B cell (primary cell): ENCODE measurements at regions not wholly inside any gene's neighbourhood (a gene's known extent, or its start where the extent isn't known, plus 50 kb on each side); places are given as distances from the start of the nearest gene placed in this dataset.

Experiments used
- ATAC-seq: fragments of 200-7000 bp; cut with Tn5 transposase; one replicate; pipeline ENCODE4 v1.10.0; 2021; ENCODE audit warnings: low read depth, mild to moderate bottlenecking, moderate number of reproducible peaks, moderate library complexity
- CTCF ChIA-PET: fragments of 350-600 bp; sonication (Branson Sonifier 250); formaldehyde crosslinking; loops from one replicate; lab custom pipeline; 2021; ENCODE audit warnings: antibody characterized with exemption, inconsistent platforms; lab: Charles Lee
- POLR2A ChIA-PET: fragments of 350-600 bp; sonication (Branson Sonifier 250); formaldehyde crosslinking; loops from one replicate; lab custom pipeline; 2021; ENCODE audit warnings: antibody characterized with exemption; lab: Charles Lee
- DNase-seq: peaks from one replicate; pipeline ENCODE4 v3.0.0; 2013
- H2AFZ ChIP-seq: 2 replicates; pipeline ENCODE4 v1.6.1; 2012; ENCODE audit warnings: mild to moderate bottlenecking, low read depth, low read length; ENCODE audit not compliant: insufficient read depth, poor library complexity, severe bottlenecking
- H3K27ac ChIP-seq, 2 donors: 1 replicate in 1 of 2; 2 replicates in 1 of 2; pipeline ENCODE4 v1.5.1; 2012 to 2013; ENCODE audit warnings: low read length in 2 of 2, mild to moderate bottlenecking in 2 of 2, moderate library complexity in 1 of 2
- H3K27me3 ChIP-seq, 4 experiments: fragments of 200-600 bp in 1 of 4; sonication (generic) in 1 of 4; replicated peaks in 1 of 4; 1 replicate in 2 of 4; 2 replicates in 2 of 4; pipeline versions ENCODE4 v1.6.1 to v1.7.0; 2013 to 2016; ENCODE audit warnings: low read length in 3 of 4, mild to moderate bottlenecking in 2 of 4, mixed read lengths in 1 of 4, moderate library complexity in 1 of 4; ENCODE audit not compliant: insufficient read depth in 4 of 4, control insufficient read depth in 3 of 4; ENCODE audit errors: control extremely low read depth in 1 of 4
- H3K36me3 ChIP-seq, 2 experiments: replicated peaks in 1 of 2; 1 replicate in 1 of 2; 2 replicates in 1 of 2; pipeline versions ENCODE4 v1.6.1 to v1.7.1; 2013; ENCODE audit warnings: low read length in 1 of 2; ENCODE audit not compliant: insufficient read depth in 2 of 2, control insufficient read depth in 1 of 2; ENCODE audit errors: control extremely low read depth in 1 of 2, extremely low read depth in 1 of 2
- H3K4me1 ChIP-seq, 2 donors: fragments of 200-600 bp in 1 of 2; sonication (generic) in 1 of 2; 1 replicate in 1 of 2; 2 replicates in 1 of 2; pipeline versions ENCODE4 v1.5.1 to v1.6.1; 2013 to 2017; ENCODE audit warnings: low read length in 2 of 2; ENCODE audit not compliant: control insufficient read depth in 2 of 2, insufficient read depth in 2 of 2
- H3K4me2 ChIP-seq: replicated peaks from 2 replicates; pipeline ENCODE3; 2012; ENCODE audit warnings: mild to moderate bottlenecking, low read depth, low read length; ENCODE audit not compliant: poor library complexity, severe bottlenecking
- H3K4me3 ChIP-seq, 5 experiments: fragments of 200-600 bp in 1 of 5; sonication (generic) in 1 of 5; 1 replicate in 3 of 5; 2 replicates in 2 of 5; pipeline versions ENCODE4 v1.5.1 to v1.7.0; 2011 to 2016; ENCODE audit warnings: low read length in 4 of 5, mild to moderate bottlenecking in 4 of 5, low read depth in 2 of 5, control low read depth in 1 of 5, moderate library complexity in 1 of 5; ENCODE audit not compliant: insufficient read depth in 1 of 5; ENCODE audit errors: control extremely low read depth in 1 of 5, extremely low read depth in 1 of 5
- H3K79me2 ChIP-seq: fragments of 200-600 bp; sonication (generic); one replicate; pipeline ENCODE4 v1.6.0; 2016; ENCODE audit warnings: low read length; ENCODE audit not compliant: control insufficient read depth, insufficient read depth
- H3K9ac ChIP-seq: fragments of 200-600 bp; sonication (generic); 2 replicates; pipeline ENCODE4 v1.6.1; 2017; ENCODE audit warnings: mild to moderate bottlenecking, low read length, moderate library complexity
- H3K9me3 ChIP-seq, 3 donors: one replicate each; pipeline versions ENCODE4 v1.6.1 to v1.7.1; 2013; ENCODE audit warnings: low read length in 2 of 3; ENCODE audit not compliant: control insufficient read depth in 2 of 3, insufficient read depth in 1 of 3; ENCODE audit errors: control extremely low read depth in 1 of 3
- H4K20me1 ChIP-seq: 2 replicates; pipeline ENCODE4 v1.6.0; 2012; ENCODE audit warnings: mild to moderate bottlenecking, low read length; ENCODE audit not compliant: insufficient read depth, control insufficient read depth, poor library complexity, severe bottlenecking
- H3K27ac Mint-ChIP-seq: one replicate; pipeline ENCODE4 v1.8.0; 2021; ENCODE audit warnings: mixed read lengths
- H3K27me3 Mint-ChIP-seq: one replicate; pipeline ENCODE4 v1.8.0; 2021; ENCODE audit warnings: mixed read lengths
- H3K4me1 Mint-ChIP-seq: one replicate; pipeline ENCODE4 v1.8.0; 2021; ENCODE audit warnings: mixed read lengths
- H3K4me3 Mint-ChIP-seq: one replicate; pipeline ENCODE4 v1.8.0; 2021; ENCODE audit warnings: mixed read lengths
- H3K9me3 Mint-ChIP-seq: one replicate; pipeline ENCODE4 v1.8.0; 2022; ENCODE audit warnings: mixed read lengths; ENCODE audit not compliant: insufficient read depth
- EZH2 ChIP-seq: IDR thresholded peaks from 2 replicates; pipeline ENCODE4 v1.6.1; 2012; ENCODE audit warnings: borderline replicate concordance, low read depth, mild to moderate bottlenecking, moderate library complexity, low read length; ENCODE audit not compliant: insufficient read depth, poor library complexity, severe bottlenecking
- WGBS: methylation state at CpG from one replicate; pipeline ENCODE4 v1.1.5; 2013; ENCODE audit warnings: missing lambda C conversion rate; ENCODE audit not compliant: insufficient coverage; 5-methylcytosine and 5-hydroxymethylcytosine counted together
- intact Hi-C: fragments of 100-400 bp; cut with micrococcal nuclease; formaldehyde crosslinking; loops from one replicate; pipeline ENCODE4 v1.10.0; 2022
- TF ChIP-seq, protein P1 (sequence below): fragments of 200-600 bp; IDR thresholded peaks from one replicate; pipeline ENCODE4 v1.8.0; 2022; ENCODE audit warnings: antibody characterized with exemption, mild to moderate bottlenecking

DNA sequence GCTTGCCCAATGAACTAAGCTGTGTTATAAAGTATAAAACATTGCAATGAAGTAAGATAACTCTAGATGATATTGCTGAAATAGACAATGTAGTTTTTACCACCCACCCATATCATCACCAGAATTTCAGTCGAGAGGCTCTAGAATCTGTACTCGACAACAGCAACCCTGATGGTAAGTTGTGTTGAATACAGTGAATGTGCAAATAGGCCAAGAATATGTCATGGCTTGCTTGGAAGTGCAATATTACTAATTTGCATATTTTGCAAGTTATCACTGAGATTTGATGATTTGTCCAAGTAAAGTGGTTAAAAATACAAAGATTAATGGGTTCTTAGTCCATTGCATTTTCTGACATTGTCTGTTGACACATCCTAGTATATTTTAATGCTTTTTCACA, 90.6 kb upstream of the TUSC7 start:
- TF ChIP-seq, protein P1, sequence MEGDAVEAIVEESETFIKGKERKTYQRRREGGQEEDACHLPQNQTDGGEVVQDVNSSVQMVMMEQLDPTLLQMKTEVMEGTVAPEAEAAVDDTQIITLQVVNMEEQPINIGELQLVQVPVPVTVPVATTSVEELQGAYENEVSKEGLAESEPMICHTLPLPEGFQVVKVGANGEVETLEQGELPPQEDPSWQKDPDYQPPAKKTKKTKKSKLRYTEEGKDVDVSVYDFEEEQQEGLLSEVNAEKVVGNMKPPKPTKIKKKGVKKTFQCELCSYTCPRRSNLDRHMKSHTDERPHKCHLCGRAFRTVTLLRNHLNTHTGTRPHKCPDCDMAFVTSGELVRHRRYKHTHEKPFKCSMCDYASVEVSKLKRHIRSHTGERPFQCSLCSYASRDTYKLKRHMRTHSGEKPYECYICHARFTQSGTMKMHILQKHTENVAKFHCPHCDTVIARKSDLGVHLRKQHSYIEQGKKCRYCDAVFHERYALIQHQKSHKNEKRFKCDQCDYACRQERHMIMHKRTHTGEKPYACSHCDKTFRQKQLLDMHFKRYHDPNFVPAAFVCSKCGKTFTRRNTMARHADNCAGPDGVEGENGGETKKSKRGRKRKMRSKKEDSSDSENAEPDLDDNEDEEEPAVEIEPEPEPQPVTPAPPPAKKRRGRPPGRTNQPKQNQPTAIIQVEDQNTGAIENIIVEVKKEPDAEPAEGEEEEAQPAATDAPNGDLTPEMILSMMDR = no peak
- no peak for TF ChIP-seq EZH2
- no peak overlapping the region for H3K4me3 ChIP-seq
- no peaks in the 10 kb centered on the region for H3K36me3 ChIP-seq
- DNase-seq (no peak), ATAC-seq (no peak)
- peaks cover 0 to 2% (median 0%) of the 10 kb centered on the region in 3 donors for H3K9me3 ChIP-seq
- POLR2A ChIA-PET = no interaction called here
- H3K4me1 Mint-ChIP-seq = no peaks in the 10 kb centered on the region
- intact Hi-C loops = no loop called here
- no peak overlapping the region for H3K27ac ChIP-seq
- no peaks in the 10 kb centered on the region for H3K79me2 ChIP-seq
- no peaks in the 10 kb centered on the region for H4K20me1 ChIP-seq
- H3K27me3 Mint-ChIP-seq = no peaks in the 10 kb centered on the region
- no CpG with 5 or more reads among the region's 2 CpGs for WGBS
- CTCF ChIA-PET = no interaction called here
- H3K4me2 ChIP-seq = no peak overlapping the region
- H2AFZ ChIP-seq = no peak overlapping the region
- H3K27ac Mint-ChIP-seq = no peak overlapping the region
- H3K9ac ChIP-seq = no peak overlapping the region
- H3K27me3 ChIP-seq = no peaks in the 10 kb centered on the region
- H3K4me3 Mint-ChIP-seq = no peak overlapping the region
- no peaks in the 10 kb centered on the region for H3K4me1 ChIP-seq
- peaks cover 5% of the 10 kb centered on the region for H3K9me3 Mint-ChIP-seq

DNA sequence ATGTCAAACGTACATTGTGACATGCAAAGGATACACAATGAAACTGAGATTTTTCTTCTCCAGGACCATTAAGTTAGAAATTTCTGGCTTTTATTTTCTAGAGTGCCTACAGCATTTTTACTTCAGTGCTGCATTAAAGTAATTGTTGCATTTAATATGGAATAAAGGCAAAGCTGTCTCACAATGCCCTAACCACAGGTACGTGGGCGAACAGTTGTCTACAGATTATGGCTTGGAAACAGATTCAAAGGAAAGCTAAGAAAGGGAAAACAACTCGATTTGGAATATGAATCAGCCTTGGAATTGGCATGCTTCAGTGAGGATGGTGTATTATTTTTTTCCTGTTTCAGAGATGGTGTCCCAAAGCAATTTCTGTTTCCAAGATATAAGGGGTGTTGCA, 79.1 kb upstream of the TUSC7 start:
- ATAC-seq (no peak), DNase-seq (no peak)
- Histone ChIP-seq H3K9ac (no peak overlapping the region), H3K9me3 (peaks cover 0 to 3% (median 0%) of the 10 kb centered on the region in 3 donors), H4K20me1 (no peaks in the 10 kb centered on the region), H3K4me2 (no peak overlapping the region), H3K4me1 (no peaks in the 10 kb centered on the region), H3K4me3 (no peak overlapping the region), H3K36me3 (no peaks in the 10 kb centered on the region), H2AFZ (no peak overlapping the region), H3K27me3 (no peaks in the 10 kb centered on the region), H3K79me2 (no peaks in the 10 kb centered on the region), H3K27ac (no peak overlapping the region)
- no peak overlapping the region for H3K27ac Mint-ChIP-seq
- 63% methylated on average over 1 of the region's 4 CpGs for WGBS
- TF ChIP-seq EZH2 = no peak
- TF ChIP-seq, protein P1 = no peak
- intact Hi-C loops = no loop called here
- H3K27me3 Mint-ChIP-seq = no peaks in the 10 kb centered on the region
- no peaks in the 10 kb centered on the region for H3K9me3 Mint-ChIP-seq
- POLR2A ChIA-PET = no interaction called here
- CTCF ChIA-PET = interaction anchor here (0.7 kb wide), 1 partner anchor 626 kb away, joined by 6 read pairs; no protein-coding TSS in a partner anchor
- H3K4me3 Mint-ChIP-seq = no peak overlapping the region
- H3K4me1 Mint-ChIP-seq = no peaks in the 10 kb centered on the region
